GM19328 (cell line): ENCODE measurements at regions not wholly inside any gene's neighbourhood (a gene's known extent, or its start where the extent isn't known, plus 50 kb on each side); places are given as distances from the start of the nearest gene placed in this dataset.
"Not testable (repeated sequence)": the region's sequence is repeated elsewhere in the genome, so short reads cannot be mapped to it uniquely, and the experiment has no call there.

Experiments
- ATAC-seq: cut with Tn5 transposase; IDR thresholded peaks from one replicate; pipeline ENCODE4 v1.9.1; 2021; ENCODE audit warnings: mild to moderate bottlenecking, moderate library complexity; ENCODE audit not compliant: unreplicated experiment

DNA sequence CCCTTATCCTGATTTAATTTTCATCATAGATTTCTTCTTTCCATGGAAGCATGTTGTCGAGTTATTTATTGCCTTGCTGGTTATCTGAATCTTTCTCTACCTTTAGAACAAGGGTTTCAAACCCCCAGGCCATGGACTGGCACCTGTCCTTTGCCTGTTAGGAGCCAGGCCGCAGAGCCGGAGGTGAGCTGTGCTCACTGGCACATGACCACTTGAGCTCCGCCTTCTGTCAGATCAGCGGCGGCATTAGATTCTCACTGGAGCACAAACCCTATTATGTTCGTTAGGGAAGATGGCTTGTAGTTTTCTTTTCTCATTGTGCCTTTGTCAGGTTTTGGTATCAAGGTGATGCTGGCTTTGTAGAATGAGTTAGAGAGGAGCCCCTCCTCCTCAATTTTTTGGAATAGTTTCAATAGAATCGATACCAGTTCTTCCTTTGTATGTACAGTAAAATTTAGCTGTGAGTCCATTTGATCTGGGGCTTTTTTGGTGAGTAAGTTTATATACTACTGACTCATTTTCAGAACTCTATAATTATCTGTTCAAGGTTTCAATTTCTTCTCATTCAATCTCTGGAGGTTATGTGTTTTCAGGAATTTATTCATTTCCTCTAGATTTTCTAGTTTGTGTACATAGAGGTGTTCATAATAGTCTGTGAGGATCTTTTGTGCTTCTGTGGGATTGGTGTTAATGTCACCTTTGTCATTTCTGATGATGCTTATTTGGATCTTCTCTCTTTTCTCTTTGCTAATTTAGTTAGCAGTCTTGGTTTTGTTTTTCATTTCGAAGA, 668.0 kb upstream of the FAM98A start:
- ATAC-seq, result no peak

DNA sequence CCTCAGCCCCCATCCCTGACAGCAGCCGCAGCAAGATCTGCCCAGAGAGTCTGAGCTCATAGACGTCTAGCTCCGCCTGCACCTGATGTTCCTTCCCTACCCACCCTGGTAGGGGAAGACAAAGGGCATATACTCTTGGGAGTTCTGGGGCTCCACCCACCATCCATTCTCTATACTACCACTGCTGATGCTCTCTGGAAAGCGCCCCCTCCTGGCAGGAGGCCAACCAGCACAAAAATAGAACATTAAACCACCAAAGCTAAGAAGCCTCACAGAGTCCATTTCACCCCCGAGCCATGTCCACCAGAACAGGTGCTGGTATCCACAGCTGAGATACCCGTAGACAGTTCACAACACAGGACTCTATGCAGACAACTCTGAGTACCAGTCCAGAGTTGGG, 662.6 kb upstream of the FAM98A start:
- ATAC-seq, result no peak

DNA sequence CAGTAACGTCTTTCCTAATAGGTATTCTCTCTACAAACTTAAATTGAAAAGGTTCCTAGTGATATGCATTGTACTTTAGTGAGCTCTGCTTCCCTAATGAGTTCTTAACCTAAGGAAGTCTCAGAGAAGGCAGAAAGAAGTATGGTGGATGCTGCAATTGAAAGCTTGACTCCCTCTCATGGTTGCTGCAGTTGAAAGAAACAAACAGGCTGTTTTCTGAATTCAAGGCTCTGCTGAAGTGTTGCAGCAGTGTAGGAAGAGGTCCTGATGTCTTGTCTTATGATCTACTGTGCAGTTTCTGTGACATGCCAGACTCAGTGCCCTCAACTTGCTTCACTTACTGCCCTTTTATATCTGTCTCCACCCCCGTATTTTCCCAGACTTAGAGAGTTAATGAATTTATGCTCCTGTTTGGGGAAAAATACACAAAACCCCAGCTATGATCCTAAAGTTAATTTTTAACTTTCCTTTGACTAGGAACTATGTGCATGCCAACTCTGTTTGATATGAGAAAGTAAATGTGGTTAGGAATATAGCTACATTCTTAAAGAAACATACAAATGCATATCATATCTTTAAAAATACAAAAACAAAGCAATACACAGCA, 655.3 kb upstream of the FAM98A start:
- no peak for ATAC-seq

DNA sequence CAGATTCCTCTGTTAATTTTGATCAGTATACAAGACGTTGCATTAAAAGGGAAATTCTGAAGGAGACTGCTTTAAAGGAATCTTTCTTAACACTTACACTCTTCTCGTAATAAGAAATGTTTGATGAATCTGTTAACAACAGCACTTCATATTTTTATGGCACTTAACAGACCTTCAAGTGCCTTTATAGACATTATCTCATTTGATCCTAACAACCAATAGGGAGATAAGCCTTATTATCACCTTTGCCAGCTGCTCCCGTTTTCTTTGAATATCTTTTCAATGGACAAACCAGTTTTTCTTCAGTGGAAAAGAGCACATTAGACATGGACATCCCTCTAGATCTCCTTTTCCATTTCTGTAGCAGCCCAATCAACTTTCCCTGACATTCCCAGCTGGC, 653.0 kb upstream of the FAM98A start:
- ATAC-seq, result no peak

DNA sequence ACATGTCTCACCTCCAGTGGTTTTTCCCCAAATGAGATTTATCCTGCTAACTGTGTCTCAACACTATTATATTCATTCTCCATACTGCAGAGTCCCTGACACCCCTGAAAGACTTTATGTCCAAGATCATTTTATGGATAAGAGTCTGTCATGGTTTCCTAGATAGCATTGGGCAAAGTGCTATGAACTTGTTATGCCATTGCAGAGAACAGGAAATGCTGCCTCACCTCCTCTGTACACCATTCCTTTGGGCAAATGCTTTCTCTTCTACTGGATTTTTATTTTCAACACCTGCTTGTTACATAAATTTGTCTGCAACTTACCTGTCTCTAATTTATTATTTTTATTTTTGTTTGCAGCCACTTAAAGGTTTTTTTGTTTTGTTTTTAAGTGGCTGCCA, 652.5 kb upstream of the FAM98A start:
- ATAC-seq, result no peak

DNA sequence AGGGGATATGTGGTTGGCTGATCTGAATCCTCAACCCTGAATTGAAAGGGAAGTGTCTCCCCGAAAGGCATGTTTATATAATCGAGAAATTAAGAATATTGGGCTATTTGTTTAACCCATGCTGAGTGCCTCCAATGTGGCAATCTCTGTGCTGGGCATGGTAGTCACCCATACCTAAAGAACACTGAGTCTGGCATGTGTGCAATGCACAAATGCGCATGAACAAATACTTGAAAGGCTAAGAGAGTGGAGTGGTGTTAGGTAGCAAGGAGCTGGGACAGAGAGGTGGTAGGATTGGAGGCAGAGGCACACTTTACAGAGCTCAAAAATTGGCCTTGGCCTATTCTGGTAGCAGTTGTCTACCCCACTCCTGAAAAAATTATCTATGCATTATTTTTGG, 645.1 kb upstream of the FAM98A start:
- ATAC-seq, result no peak

DNA sequence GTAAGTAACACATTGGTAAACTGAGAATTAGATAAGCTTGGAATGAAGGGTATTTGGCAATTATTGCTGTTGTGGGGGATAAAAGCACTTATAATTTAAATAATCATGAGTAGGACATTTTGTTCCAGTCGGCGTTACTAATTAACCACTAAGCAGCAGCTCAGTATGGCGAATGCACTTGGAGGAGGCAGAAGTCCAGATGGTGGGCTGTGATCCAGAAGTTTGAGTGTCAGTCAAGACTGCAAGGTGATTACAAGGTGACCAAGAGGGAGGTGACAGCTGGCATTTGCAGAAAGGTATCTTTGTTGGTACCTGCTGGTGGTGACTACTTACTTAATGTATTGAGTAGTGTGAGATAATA, 643.6 kb upstream of the FAM98A start:
- ATAC-seq, result no peak

DNA sequence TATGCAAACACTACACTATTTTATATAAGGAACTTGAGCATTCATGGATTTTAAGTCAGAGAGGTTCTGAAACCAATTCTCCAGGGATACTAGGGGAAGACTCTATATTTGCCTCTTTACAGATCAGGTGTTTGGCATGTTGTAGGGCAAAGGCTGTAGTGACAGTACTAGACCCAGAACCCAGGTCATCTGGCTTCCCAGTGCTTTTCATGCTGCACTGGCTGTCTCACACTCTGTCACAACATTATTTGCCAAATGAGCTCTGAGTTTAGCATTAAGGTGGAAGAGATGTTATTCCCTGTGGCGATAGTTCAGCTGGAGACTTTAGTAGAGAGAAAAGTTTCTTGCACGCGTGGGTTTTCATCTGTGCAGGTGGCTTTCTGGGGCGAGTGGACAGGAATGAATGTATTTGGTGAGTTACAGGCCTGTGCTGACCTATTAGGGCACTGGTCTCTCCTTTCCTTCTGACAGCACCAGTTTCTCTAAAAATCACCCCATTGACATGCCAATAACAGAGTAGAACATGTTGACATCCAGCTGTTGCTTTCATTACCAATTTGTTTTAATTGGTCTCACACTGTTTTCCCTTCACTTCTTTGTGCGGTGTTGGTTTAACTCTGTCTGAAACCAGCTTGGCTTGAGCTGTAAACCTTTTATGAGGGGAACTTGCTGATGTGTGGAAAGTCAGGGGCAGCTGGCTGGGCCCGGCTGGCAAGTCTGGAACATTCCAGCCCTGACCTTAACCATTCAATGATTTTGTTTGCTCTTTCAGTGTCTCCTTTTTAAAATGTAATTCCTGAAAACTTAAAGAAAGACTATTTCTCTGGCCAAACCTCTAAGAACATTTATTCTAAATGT, 643.0 kb upstream of the FAM98A start:
- no peak for ATAC-seq

DNA sequence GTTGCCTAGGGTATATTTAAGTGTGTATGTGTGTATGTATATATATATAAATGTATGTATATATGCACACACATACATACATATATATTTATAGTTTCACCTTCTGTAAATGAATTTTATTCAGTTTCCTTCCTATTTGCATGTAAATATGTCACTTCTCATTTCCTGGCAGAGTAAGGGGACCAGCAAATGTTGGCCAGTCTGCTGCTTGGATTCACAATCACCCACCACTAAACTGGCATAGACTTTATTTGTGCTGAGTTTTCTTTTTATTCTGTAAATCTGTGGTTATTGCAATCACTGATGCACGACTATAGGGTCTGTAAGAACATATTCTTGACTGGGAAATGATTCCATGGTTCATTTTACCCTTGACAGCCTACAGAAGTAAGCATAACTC, 640.4 kb upstream of the FAM98A start:
- no peak for ATAC-seq

DNA sequence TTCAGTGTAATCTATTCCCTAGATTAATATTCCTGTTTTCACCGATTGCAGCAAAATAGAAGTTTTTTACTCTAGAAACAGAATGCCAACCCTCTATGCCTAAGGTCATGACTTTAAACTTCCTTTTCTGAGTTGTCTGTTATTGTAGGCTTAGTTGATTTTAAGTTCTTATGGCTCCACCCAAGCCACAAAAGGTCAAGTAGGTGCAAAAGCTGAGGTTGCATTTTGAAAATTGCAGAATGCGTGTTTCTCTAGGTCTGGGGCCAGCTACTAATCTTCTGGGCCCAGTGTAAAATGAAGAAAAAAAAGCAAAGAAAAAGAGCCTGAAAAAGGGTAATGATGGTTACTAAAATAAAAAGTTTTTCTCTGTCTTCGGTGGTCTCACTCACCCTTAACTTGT, 635.7 kb upstream of the FAM98A start:
- ATAC-seq, result no peak

DNA sequence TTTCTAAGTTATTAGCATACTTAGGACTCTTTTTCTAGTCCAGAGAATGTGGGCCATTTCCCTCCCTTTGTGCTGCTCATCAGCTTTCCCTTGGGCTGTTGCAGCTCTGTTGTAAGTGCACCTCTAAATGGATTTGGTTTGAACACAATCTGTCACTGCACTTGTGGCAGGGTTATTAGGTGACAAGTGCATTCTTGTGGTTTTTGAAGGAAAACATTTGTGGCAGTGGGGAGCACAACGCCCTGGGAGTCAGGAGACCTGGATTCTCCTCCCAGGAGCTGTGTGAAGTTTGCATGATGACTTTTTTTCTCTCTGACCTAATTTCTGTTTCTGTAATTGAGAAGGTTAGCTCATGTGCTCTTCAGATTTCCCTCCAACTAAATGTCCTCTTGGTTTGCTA, 630.9 kb upstream of the FAM98A start:
- ATAC-seq, result no peak

DNA sequence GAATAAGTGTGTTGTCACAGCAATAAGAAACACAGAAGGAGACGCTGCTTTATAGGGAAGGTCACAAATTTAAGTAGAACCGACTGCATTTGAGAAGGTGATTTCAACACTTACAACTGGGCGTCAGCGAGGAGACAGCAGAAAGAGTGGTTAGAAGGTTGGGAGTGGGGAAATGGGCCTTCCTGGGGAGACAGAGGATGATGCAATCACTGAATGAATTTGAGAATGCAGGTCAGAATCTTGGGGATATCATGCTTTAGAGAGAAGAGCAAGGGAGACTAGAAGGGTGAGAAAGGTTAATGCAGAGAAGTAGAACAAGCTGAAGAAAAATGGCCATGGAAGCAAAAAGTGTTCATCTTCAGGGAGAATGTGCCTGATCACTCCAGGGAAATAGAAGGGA, 616.1 kb upstream of the FAM98A start:
- ATAC-seq, result no peak

DNA sequence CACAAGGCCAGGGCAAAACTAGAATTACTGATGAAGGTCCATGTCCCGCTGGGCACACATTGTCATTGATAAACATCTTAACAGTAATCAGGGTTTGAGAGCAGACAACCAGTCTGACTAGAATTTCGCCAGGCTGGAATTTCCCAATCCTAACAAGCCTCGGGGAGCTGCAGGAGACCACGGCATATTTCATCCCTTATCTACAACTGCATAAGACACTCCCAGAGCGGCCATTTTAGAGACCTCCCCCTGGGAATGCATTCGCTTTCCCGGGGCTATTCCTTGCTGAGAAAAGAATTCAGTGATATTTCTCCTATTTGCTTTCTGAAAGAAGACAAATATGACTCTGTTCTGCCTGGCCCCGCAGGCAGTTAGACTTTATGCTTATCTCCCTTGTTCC, 611.3 kb upstream of the FAM98A start:
- not testable (repeated sequence) for ATAC-seq

DNA sequence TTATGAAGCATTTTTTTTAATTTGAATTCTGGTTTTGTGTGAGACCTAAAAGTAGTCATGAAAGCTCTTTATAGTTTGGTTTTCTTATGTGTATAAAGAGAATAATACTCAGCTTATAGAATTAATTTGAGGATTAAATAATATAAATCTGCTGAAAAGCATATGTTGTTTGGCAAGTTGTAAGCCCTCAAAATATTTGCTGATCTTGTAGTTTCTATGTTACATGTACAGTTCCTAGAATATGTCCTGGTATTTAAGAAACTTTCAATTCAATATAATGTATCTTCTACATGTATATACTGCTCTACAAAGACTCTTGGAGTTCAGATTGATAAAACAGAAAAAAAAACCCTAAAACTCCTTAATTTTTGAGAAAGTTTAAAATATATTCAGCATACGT, 605.5 kb upstream of the FAM98A start:
- ATAC-seq, result no peak

DNA sequence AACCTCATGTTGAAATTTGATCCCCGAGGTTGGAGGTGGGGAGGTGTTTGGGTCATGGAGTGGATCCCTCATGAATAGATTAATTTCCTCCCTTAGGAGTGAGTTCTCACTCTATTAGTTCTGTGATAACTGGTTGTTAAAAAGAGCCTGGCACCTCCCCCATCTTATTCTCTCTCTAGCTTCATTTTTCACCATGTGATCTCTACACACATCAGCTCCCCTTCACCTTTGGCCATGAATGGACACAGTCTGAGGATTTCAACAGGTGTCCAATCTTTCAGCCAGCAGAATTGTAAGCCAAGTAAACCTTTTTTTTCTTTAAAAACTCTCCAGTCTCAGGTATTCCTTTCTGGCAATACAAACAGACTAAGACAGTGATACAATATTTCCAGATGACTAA, 602.0 kb upstream of the FAM98A start:
- no peak for ATAC-seq

DNA sequence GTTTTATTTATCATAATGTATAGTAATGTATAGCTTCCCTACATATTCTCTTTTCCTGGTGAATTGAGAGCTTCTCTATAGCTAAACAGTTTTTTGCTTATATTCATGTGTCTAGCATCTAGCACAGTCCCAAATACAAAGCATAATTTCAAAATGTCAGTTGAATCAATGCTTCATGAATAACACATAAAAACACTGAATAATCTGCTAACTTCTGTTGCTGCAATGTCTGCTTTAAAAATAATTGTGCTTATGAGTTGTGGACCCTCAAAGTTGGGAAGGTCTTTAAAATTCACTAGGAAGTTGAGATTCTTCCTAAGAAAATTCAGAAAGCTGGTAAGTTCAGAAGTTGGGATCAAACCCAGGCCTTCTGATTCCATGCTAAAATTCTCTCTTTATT, 600.9 kb upstream of the FAM98A start:
- no peak for ATAC-seq

DNA sequence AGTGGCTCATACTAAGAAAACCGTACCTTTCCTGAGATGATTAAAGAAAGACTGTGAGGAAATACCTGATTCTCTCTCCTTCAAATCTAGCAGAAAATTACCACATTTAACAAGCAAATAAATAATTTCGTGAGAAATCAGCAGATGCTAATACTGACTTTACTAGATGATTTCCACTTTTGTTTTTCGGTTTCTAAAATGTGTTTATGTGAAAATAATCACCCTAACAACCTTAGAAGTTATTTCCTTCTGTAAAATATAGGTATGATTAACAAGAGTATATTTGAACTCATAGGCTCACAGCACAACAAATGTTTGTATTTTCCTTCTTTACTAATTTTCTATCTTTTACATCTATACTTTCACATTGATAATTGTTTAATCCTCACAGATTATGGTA, 594.1 kb upstream of the FAM98A start:
- ATAC-seq, result no peak

DNA sequence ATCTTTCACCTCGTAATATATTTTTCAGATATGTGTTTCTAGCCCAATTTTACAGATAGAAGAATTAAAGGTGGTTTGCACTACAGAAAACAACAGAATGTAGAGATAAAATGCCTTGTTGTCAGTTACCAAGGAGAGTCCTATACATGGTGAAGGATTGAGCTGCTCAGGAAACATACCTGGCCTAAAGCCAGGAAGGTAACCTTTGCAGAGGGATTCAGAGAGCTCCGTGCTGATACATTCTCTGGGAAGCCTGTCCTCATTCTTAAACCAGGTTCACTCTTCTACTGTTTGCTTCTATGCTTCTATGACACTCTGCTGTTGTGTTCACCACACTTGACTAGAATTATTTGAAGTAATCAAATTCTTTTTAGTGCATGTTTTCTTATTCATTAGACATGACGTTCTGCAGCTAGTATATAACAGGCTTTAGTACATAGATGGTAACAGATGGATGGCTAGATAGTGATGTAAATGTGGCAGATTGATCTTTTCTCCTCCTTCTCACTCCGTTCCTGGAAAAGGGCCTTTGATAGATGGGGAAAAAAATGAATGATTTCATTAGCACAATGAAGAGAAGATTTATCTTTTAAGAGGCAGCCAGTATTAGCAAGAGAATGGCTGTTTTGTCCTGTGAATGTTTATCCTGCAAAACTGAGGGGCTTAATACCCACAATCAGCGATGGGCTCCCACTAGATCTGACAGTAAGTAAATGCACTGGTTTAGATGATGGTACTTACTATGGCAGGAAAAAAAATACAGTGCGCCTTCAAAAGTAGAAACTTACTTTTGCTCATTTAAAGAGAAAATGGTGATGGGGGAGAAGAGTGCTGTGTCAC, 589.6 kb upstream of the FAM98A start:
- no peak for ATAC-seq

DNA sequence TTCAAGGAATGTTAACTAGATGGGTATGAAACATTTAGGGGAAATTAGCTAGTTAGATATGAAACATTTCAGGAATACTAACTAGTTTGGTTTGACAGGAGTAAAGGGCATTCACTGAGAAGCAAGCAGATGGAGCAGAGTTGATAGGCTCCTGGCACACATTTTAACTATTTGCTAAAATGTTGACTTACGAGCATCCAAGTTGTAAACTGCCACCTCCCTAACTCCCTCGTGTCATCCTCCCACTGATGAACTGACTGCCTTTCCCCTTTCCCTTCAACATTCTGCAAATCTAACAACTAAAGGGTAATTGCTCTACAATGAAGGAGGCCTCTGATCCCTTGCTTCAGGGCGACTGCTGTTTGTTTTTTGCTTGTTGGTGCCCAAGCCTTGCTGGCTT, 580.4 kb upstream of the FAM98A start:
- no peak for ATAC-seq

DNA sequence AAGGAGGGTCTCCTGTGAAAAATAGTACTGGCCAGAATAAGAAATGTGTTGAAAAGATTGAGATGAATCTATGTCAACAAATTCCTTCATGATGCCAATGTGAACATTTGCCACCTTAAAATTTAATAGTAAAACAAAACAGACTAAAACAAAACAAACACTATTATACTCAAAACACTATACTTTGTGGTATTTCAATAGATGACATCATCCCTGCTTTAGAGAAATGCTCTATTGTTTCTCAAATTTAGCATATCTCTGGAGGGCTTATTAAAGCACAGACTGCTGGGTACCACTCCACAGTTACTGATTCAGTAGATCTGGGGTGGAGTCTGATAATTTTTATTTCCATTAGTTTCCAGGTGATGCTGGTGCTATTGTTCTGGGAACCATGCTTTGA, 579.4 kb upstream of the FAM98A start:
- no peak for ATAC-seq

DNA sequence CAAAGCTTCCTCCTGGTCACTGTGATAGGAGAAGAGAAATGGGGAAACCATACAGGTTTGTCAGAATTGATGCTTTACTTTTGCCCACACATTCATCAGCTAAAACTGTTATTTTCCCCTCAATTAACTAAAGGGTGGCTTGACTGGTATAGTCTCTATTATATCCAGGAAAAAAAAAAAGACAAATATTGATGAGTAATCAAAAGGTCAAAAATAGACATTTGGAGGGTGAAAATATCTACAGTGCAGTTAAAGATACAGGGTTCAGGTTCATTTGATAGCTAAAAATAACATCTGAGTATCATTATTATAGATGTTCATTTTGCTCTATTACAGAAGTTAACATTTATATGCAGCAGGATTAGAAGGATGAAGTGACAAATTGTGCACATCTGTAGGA, 577.6 kb upstream of the FAM98A start:
- ATAC-seq, result no peak
